ENCODE measurements at regions not wholly inside any gene's neighbourhood (a gene's known extent, or its start where the extent isn't known, plus 50 kb on each side); places are given as distances from the start of the nearest gene placed in this dataset.
"Not testable (repeated sequence)": the region's sequence is repeated elsewhere in the genome, so short reads cannot be mapped to it uniquely, and the experiment has no call there.

- POLR2A ChIA-PET: no interaction called here
- no peak overlapping the region for H3K4me3 Mint-ChIP-seq
Observed at GRCh38 chr15:28459279-28459678, 73.5 kb downstream of the GOLGA8G start.

GRCh38 chr15:28457396-28457932 lies 75.3 kb downstream of the GOLGA8G start:
- DNase-seq: peak; percentile 31
- POLR2A ChIA-PET; H3K4me3 Mint-ChIP-seq; H3K4me1 Mint-ChIP-seq; ATAC-seq (ENCODE audit: low read depth); H3K36me3 Mint-ChIP-seq; H3K27ac Mint-ChIP-seq; H3K9me3 Mint-ChIP-seq: not testable (repeated sequence)
- H3K27me3 Mint-ChIP-seq: peaks cover 26% of the 10 kb centered on the region

More at GRCh38 chr15:28459279-28459678, 73.5 kb downstream of the GOLGA8G start:
- Mint-ChIP-seq H3K27me3 (peaks cover 24% of the 10 kb centered on the region), H3K27ac (no peak overlapping the region), H3K36me3 (no peaks in the 10 kb centered on the region), H3K4me1 (no peaks in the 10 kb centered on the region), H3K9me3 (no peaks in the 10 kb centered on the region)
- no peak for ATAC-seq (ENCODE audit: low read depth)
- DNase-seq: no peak

- Mint-ChIP-seq H3K4me3 (no peak overlapping the region), H3K27me3 (peaks cover 23% of the 10 kb centered on the region), H3K9me3 (no peaks in the 10 kb centered on the region), H3K27ac (no peak overlapping the region), H3K36me3 (no peaks in the 10 kb centered on the region), H3K4me1 (no peaks in the 10 kb centered on the region)
- ATAC-seq (ENCODE audit: low read depth) (no peak), DNase-seq (peak; percentile 27)
- POLR2A ChIA-PET: no interaction called here
Observed at GRCh38 chr15:28456476-28457395, 76.0 kb downstream of the GOLGA8G start.

- H3K9me3 Mint-ChIP-seq; ATAC-seq (ENCODE audit: low read depth); H3K27ac Mint-ChIP-seq; H3K4me1 Mint-ChIP-seq; POLR2A ChIA-PET; H3K4me3 Mint-ChIP-seq; H3K36me3 Mint-ChIP-seq: not testable (repeated sequence)
- peak; percentile 29 for DNase-seq
- H3K27me3 Mint-ChIP-seq: peaks cover 19% of the 10 kb centered on the region
Observed at GRCh38 chr15:28455537-28456475, 77.0 kb downstream of the GOLGA8G start.

- H3K9me3 Mint-ChIP-seq; H3K4me1 Mint-ChIP-seq; ATAC-seq (ENCODE audit: low read depth); POLR2A ChIA-PET; H3K4me3 Mint-ChIP-seq; H3K27ac Mint-ChIP-seq; H3K36me3 Mint-ChIP-seq; DNase-seq: not testable (repeated sequence)
- peaks cover 14% of the 10 kb centered on the region for H3K27me3 Mint-ChIP-seq
Observed at GRCh38 chr15:28454751-28455220, 76.3 kb downstream of the GOLGA8F start.
